Stomach (tissue), 4 donors: ENCODE measurements at regions not wholly inside any gene's neighbourhood (a gene's known extent, or its start where the extent isn't known, plus 50 kb on each side); places are given as distances from the start of the nearest gene placed in this dataset.

Experiments
- CTCF ChIP-seq, 7 experiments: fragments of 450-650 bp in 4 of 7; fragments of 200-600 bp in 3 of 7; sonication (generic) in 3 of 7; IDR thresholded peaks; one replicate each; pipeline ENCODE4 v1.5.1; 2016 to 2019; ENCODE audit warnings: antibody characterized with exemption in 7 of 7, control low read depth in 2 of 7, mild to moderate bottlenecking in 1 of 7
- POLR2A ChIP-seq, 4 donors: fragments of 450-650 bp; IDR thresholded peaks; one replicate each; pipeline ENCODE4 v1.6.1; 2016; ENCODE audit warnings: antibody characterized with exemption in 4 of 4, control low read depth in 2 of 4, mild to moderate bottlenecking in 1 of 4, moderate library complexity in 1 of 4

DNA sequence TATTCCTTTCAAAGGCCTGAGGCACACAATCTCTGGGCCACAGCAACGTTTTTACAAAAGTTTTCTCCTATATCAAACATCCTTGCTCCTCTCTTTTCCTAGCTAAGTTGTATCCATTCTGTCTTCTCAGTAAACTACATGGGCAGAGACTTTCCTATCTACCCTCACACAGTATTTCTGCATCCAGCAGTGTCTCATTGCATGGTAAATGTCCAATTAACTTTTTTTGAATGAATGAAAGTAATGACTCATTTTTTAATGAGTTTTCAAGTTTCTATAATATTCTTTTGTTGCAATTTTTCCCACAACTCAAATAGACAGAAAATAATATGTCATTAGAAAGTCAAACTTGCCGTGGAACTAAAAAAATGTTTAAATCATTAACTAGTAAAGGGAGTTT, 688.6 kb downstream of the JRKL start:
- TF ChIP-seq POLR2A (IDR thresholded peaks at IDR 0.05) (no peak), CTCF (IDR thresholded peaks at IDR 0.05) (no peak)
